HT1080 (cell line): ENCODE measurements at regions not wholly inside any gene's neighbourhood (a gene's known extent, or its start where the extent isn't known, plus 50 kb on each side); places are given as distances from the start of the nearest gene placed in this dataset.

Experiments
- DNase-seq: peaks from one replicate; pipeline ENCODE4 v3.0.0-alpha.2; 2015; ENCODE audit warnings: low read depth

DNA sequence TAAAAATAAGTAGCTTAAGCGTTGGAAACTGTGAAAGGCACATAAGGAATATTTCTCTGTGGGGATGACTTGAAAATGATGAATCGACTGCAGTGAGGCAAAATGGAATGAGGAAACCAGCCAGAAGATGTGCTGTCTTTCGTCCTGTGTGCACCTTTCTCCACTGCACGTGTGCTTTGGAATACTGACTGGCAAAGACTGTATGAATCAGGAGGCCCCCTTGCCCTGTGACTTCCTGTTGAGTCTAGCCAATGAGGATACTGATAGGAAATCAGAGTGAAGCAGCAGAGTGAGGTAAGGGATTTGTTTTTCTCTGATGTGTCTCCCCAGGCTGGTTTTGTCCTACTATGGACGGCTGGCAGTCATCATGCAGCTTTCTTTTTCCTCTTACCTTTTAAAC, 118.2 kb upstream of the ADGRL4 start:
- DNase-seq, result peak; percentile 58

GRCh38 chr1:79122521-79122920, 116.0 kb upstream of the ADGRL4 start:
- no peak for DNase-seq

- DNase-seq, result no peak
These were observed 110.8 kb upstream of the ADGRL4 start for GRCh38 chr1:79117376-79117775.

DNA sequence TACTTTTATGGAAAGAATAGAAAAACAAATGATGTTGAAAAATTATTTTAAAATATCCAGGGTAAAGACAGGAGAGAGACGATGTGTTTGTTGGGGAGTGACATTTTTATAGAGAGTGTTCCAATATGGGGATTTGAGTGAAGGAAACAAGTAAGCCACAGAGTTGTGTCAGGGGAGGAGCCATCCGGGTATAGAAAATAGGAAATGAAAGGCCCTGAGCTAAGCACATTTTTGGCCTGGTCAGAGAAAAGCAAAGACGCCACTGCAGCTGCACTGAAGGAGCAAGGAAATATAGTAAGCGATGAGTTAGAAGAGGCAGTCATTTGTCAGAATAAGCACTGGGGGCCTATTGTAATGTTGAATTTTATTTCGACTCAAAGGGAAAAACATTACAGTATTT, 107.3 kb upstream of the ADGRL4 start:
- no peak for DNase-seq

DNA sequence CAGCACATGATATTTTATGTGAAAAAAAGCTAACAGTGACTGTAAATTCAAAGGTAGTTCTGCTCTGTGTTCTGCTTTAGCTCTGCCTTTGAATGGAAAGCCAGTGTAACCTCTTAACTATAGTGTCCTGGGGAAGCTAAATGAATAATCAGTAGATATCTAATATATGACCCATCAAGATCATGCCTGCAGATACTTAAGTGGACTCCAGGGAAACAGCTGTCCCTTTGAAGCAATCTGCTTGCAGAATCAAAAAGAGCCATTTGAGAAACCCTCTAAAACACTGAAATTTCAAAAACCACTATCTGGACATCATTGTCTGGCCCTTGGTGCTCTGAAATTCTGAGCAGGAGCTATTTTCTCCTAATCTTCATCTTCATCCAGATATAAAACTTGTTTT, 104.2 kb upstream of the ADGRL4 start:
- no peak for DNase-seq

DNA sequence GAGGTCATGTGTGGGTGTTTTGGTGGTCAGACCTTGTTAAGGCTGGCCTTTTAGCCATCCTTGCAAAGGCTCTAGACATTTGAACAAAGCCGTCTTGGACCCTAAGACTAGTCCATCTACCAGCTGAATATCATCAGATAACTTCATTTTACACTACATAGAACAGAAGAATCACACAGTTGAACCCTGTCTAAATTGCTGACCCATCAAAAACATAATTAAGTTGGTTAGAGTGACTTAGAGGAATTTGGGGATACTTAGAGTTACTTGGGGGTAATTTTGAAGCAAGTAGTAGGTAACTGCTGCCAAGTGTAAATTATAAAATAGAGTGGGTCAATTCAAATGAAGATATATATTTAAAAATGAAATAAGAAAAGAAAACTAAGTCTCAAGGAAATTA, 102.9 kb upstream of the ADGRL4 start:
- DNase-seq, result no peak

DNA sequence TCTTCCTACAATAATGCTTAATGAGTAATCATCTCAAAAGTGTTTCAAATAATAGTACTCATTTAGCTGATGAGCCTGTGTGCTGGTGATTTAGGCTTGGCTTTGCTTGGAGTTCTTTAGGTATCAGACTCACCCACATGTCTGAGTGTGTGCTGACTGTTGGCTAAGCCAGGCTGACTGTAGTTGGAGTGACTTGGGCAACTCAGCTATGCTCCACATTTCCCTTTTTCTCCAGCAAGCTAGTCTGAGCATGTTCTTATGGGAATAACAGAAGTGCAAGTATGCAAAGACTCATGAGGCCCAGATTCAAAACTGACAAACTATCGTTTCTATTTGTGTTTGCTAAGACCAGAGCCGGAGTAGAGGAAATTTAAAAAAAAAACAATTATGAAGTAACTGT, 99.0 kb upstream of the ADGRL4 start:
- no peak for DNase-seq

GRCh38 chr1:79104617-79105016, 98.1 kb upstream of the ADGRL4 start:
- no peak for DNase-seq

GRCh38 chr1:79100385-79100784, 93.9 kb upstream of the ADGRL4 start:
- DNase-seq, result peak; percentile 61

GRCh38 chr1:79090985-79091384, 84.5 kb upstream of the ADGRL4 start:
- DNase-seq, result no peak

DNA sequence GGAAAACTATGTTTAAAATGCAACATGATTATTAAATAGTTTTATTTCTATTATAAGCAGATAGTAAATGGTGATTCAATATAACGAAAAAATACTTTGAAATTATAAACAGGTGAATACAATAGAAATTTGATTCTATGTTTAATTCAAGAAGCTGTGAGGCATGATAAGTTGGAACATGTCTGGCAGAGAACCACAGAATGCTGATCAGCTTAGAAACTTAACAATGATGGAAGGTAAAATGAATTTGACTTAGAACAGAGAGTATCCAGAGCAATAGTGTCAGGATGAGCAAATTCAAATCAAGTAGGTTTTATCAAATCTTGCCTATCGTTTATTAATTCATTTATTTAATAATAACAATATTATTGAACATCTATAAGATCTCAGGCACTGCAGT, 83.4 kb upstream of the ADGRL4 start:
- DNase-seq, result no peak

DNA sequence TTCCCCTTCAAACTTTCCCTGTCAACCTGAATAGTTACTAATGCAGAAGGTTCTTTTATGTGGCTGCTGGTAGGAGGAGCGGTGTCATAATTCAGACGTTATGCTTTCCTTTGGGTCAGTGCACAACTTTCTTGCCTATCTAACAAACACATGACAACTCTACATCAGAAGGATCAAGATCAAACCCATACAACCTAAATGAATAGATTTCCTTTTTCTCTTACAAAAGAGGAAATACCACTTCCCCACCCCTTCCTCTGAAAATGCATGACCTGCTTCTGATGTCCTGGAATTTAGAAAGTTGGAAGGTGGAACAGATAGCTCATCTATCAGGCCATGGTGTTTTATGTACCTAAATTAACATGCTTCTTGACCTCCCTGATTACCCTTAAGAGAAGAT, 75.7 kb upstream of the ADGRL4 start:
- no peak for DNase-seq

DNA sequence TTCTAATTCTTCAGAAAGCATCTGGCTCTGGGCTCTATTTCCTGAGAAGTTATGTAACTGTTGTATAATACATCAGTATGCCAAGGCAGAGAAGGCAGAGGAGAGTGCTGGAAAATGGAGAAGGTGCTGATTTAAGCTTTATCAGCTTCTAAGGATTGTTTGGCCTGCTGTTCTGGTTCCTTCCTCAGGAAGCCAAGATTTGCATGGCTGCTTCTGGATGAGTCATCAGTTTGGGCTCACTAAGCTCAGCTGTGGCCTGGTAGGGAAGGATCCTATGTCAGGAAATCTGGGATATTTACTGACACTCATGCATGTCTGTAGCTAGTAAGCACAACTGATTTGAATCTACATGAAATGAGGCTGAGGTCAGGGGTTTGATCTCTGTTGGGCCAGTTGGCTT, 73.2 kb upstream of the ADGRL4 start:
- DNase-seq, result peak; percentile 84

DNA sequence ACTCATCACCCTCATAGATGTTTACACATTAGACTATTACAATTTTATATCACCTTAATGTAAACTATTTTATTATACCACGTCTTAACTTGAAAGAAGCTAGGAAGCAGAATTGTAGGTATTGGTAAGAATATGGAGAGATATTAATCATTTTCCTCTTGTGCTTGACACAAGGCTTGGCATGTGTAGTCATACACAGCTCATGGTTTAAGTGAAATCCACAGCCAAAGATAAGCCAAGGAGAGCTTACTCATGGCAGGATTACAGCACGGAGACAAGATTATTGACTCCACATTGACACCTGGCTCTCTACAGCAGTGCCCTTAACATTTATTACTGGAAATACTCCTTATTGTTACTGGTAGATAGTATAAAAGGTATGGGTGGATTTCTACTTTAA, 68.4 kb upstream of the ADGRL4 start:
- no peak for DNase-seq

GRCh38 chr1:79069828-79070227, 63.3 kb upstream of the ADGRL4 start:
- DNase-seq, result no peak

DNA sequence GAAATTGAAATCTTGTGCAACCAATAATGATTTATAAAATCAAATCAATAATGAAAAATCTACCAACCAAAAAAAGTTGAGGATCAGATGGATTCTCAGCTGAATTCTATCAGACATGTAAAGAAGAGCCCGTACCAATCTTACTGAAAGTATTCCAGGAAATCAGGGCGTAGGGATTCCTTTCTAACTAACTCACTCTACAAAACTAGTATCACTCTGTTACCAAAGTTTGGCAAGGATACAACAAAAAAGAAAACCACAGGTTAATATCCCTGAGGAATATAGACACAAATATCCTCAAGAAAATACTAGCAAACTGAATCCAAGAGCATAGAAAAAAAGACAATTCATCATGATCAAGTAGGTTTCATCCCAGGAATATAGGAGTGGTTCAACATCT, 52.8 kb upstream of the ADGRL4 start:
- no peak for DNase-seq
